SK-N-SH (cell line): ENCODE measurements at regions not wholly inside any gene's neighbourhood (a gene's known extent, or its start where the extent isn't known, plus 50 kb on each side); places are given as distances from the start of the nearest gene placed in this dataset.

Experiments used
- CTCF ChIA-PET: fragments of 300-600, 350-600 bp; formaldehyde crosslinking; extraction: SDS; loops from one replicate; lab custom pipeline; 2021; lab: Yijun Ruan, JAX
- POLR2A ChIA-PET: fragments of 350-600 bp; sonication (Branson Sonifier 250); formaldehyde crosslinking; extraction: SDS; loops from one replicate; lab custom pipeline; 2020; ENCODE audit warnings: antibody characterized with exemption, inconsistent platforms; lab: Yijun Ruan, JAX
- DNase-seq: peaks from one replicate; pipeline ENCODE4 v3.0.0; 2012
- H2AFZ ChIP-seq: fragments of 200-600 bp; sonication (generic); 2 replicates; pipeline ENCODE4 v1.8.1; 2016; ENCODE audit warnings: antibody characterized with exemption, mild to moderate bottlenecking, low read depth
- H3F3A ChIP-seq: fragments of 200-600 bp; sonication (generic); replicated peaks from 2 replicates; pipeline ENCODE3; 2016; ENCODE audit warnings: antibody characterized with exemption, mild to moderate bottlenecking; ENCODE audit not compliant: insufficient read depth
- H3K27ac ChIP-seq, 2 experiments: fragments of 200-500 bp in 1 of 2; fragments of 200-600 bp in 1 of 2; sonication (Bioruptor generic) in 1 of 2; sonication (generic), shearing (Covaris generic) in 1 of 2; 2 replicates each; pipeline versions ENCODE4 v1.5.1 to v1.6.1; 2014 to 2016; ENCODE audit warnings: low read depth in 2 of 2, inconsistent platforms in 1 of 2, low read length in 1 of 2, mild to moderate bottlenecking in 1 of 2, mixed read lengths in 1 of 2
- H3K27me3 ChIP-seq: fragments of 200-600 bp; sonication (generic), shearing (Covaris generic); 2 replicates; pipeline ENCODE4 v1.6.1; 2016; ENCODE audit warnings: mixed run types; ENCODE audit not compliant: insufficient read depth
- H3K36me3 ChIP-seq, 2 experiments: fragments of 200-500 bp in 1 of 2; fragments of 200-600 bp in 1 of 2; sonication (Bioruptor generic) in 1 of 2; sonication (generic) in 1 of 2; replicated peaks in 1 of 2; 2 replicates each; pipeline versions ENCODE3 to v1.5.1; 2014 to 2016; ENCODE audit warnings: low read length in 1 of 2, mild to moderate bottlenecking in 1 of 2; ENCODE audit not compliant: insufficient read depth in 2 of 2, control insufficient read depth in 1 of 2
- H3K4me1 ChIP-seq, 2 experiments: fragments of 200-500 bp in 1 of 2; fragments of 200-600 bp in 1 of 2; sonication (Bioruptor generic) in 1 of 2; sonication (generic), shearing (Covaris generic) in 1 of 2; 2 replicates each; pipeline versions ENCODE4 v1.5.1 to v1.6.1; 2014 to 2016; ENCODE audit warnings: low read depth in 1 of 2, low read length in 1 of 2, mixed run types in 1 of 2; ENCODE audit not compliant: insufficient read depth in 2 of 2, control insufficient read depth in 1 of 2
- H3K4me2 ChIP-seq: fragments of 200-600 bp; sonication (generic), shearing (Covaris generic); 2 replicates; pipeline ENCODE4 v1.6.1; 2017; ENCODE audit warnings: mixed run types
- H3K4me3 ChIP-seq, 2 experiments: fragments of 200-500 bp in 1 of 2; fragments of 200-600 bp in 1 of 2; sonication (Bioruptor generic) in 1 of 2; sonication (generic), shearing (Covaris generic) in 1 of 2; 2 replicates each; pipeline versions ENCODE4 v1.5.1 to v1.8.1; 2014 to 2016; ENCODE audit warnings: low read depth in 2 of 2, inconsistent platforms in 1 of 2, low read length in 1 of 2, mild to moderate bottlenecking in 1 of 2, mixed read lengths in 1 of 2, moderate library complexity in 1 of 2
- H3K79me2 ChIP-seq: fragments of 200-600 bp; sonication (generic); 2 replicates; pipeline ENCODE4 v1.8.1; 2017; ENCODE audit warnings: mild to moderate bottlenecking; ENCODE audit not compliant: insufficient read depth
- H3K9ac ChIP-seq: fragments of 200-600 bp; sonication (generic); 2 replicates; pipeline ENCODE4 v1.6.1; 2017; ENCODE audit warnings: mixed run types
- H3K9me2 ChIP-seq: fragments of 200-600 bp; sonication (generic); 2 replicates; pipeline ENCODE4 v1.6.1; 2017; ENCODE audit warnings: mixed run types
- H3K9me3 ChIP-seq: fragments of 200-600 bp; sonication (generic); 2 replicates; pipeline ENCODE4 v1.6.1; 2017; ENCODE audit warnings: mixed run types, mild to moderate bottlenecking, moderate library complexity
- H4K20me1 ChIP-seq: fragments of 200-600 bp; sonication (generic); 2 replicates; pipeline ENCODE4 v1.6.1; 2017; ENCODE audit warnings: mild to moderate bottlenecking, mixed run types; ENCODE audit not compliant: insufficient read depth
- CHD2 ChIP-seq: fragments of 150-350 bp; IDR thresholded peaks from 2 replicates; pipeline ENCODE4 v1.6.1; 2018; ENCODE audit warnings: low read length; ENCODE audit not compliant: partially characterized antibody
- ELF1 ChIP-seq: IDR thresholded peaks from 2 replicates; pipeline ENCODE4 v1.4.0; 2012
- EP300 ChIP-seq, 2 experiments: IDR thresholded peaks; 2 replicates each; pipeline versions ENCODE4 v1.4.0 to v1.6.1; 2012; ENCODE audit warnings: borderline replicate concordance in 1 of 2, low read depth in 1 of 2, low read length in 1 of 2
- FOSL2 ChIP-seq: IDR thresholded peaks from 2 replicates; pipeline ENCODE4 v1.4.0; 2012; ENCODE audit warnings: low read depth, mild to moderate bottlenecking, moderate library complexity, borderline replicate concordance
- FOXJ3 ChIP-seq: sonication (generic); formaldehyde crosslinking; IDR thresholded peaks from 2 replicates; pipeline ENCODE4 v1.5.1; 2020; ENCODE audit warnings: mild to moderate bottlenecking, missing genetic modification reagents
- FOXM1 ChIP-seq: IDR thresholded peaks from 2 replicates; pipeline ENCODE4 v1.4.0; 2012; ENCODE audit warnings: low read depth, mild to moderate bottlenecking
- GATA2 ChIP-seq: sonication (generic); formaldehyde crosslinking; IDR thresholded peaks from 2 replicates; pipeline ENCODE4 v1.5.0; 2020; ENCODE audit warnings: mild to moderate bottlenecking, missing genetic modification reagents
- JUND ChIP-seq: IDR thresholded peaks from 2 replicates; pipeline ENCODE4 v1.4.0; 2012
- MEF2A ChIP-seq: IDR thresholded peaks from 2 replicates; pipeline ENCODE4 v1.4.0; 2012; ENCODE audit warnings: low read depth, borderline replicate concordance
- MXI1 ChIP-seq: IDR thresholded peaks from 2 replicates; pipeline ENCODE4 v1.6.1; 2012; ENCODE audit warnings: mild to moderate bottlenecking, low read depth, low read length, improper control_type of control experiment
- NRF1 ChIP-seq: IDR thresholded peaks from 2 replicates; pipeline ENCODE4 v1.6.1; 2012; ENCODE audit warnings: low read depth, mild to moderate bottlenecking, low read length
- POLR2AphosphoS5 ChIP-seq: IDR thresholded peaks from 2 replicates; pipeline ENCODE4 v1.6.1; 2012; ENCODE audit warnings: low read depth, low read length
- RAD21 ChIP-seq: IDR thresholded peaks from 2 replicates; pipeline ENCODE4 v1.6.1; 2012; ENCODE audit warnings: mild to moderate bottlenecking, low read length
- RCOR1 ChIP-seq: fragments of 150-350 bp; IDR thresholded peaks from 2 replicates; pipeline ENCODE4 v1.6.1; 2017; ENCODE audit warnings: antibody characterized with exemption, low read length
- RFX5 ChIP-seq: IDR thresholded peaks from 2 replicates; pipeline ENCODE4 v1.6.1; 2012; ENCODE audit warnings: mild to moderate bottlenecking, improper control_type of control experiment, low read length
- RXRA ChIP-seq: IDR thresholded peaks from 2 replicates; pipeline ENCODE4 v1.4.0; 2012; ENCODE audit warnings: low read depth, mild to moderate bottlenecking, borderline replicate concordance
- SIN3A ChIP-seq: IDR thresholded peaks from 2 replicates; pipeline ENCODE4 v1.6.1; 2012; ENCODE audit warnings: low read depth, mild to moderate bottlenecking, low read length, moderate library complexity, borderline replicate concordance
- SMC3 ChIP-seq: IDR thresholded peaks from 2 replicates; pipeline ENCODE4 v1.6.1; 2012; ENCODE audit warnings: low read depth, low read length, improper control_type of control experiment
- TAF1 ChIP-seq: IDR thresholded peaks from 2 replicates; pipeline ENCODE4 v1.6.1; 2012; ENCODE audit warnings: low read depth, mild to moderate bottlenecking, low read length, moderate library complexity, borderline replicate concordance
- TCF12 ChIP-seq: IDR thresholded peaks from 2 replicates; pipeline ENCODE4 v1.4.0; 2012
- TEAD4 ChIP-seq: IDR thresholded peaks from 2 replicates; pipeline ENCODE4 v1.4.0; 2012; ENCODE audit warnings: mild to moderate bottlenecking, borderline replicate concordance; ENCODE audit not compliant: insufficient read depth
- YY1 ChIP-seq: IDR thresholded peaks from 2 replicates; pipeline ENCODE4 v1.4.0; 2012; ENCODE audit warnings: low read depth, mild to moderate bottlenecking
- ZBTB33 ChIP-seq: IDR thresholded peaks from 2 replicates; pipeline ENCODE4 v1.4.0; 2012; ENCODE audit warnings: low read depth, borderline replicate concordance
- WGBS: methylation state at CpG from one replicate; pipeline ENCODE4 v1.1.6; 2017; ENCODE audit warnings: low lambda C conversion rate; 5-methylcytosine and 5-hydroxymethylcytosine counted together
- TF ChIP-seq, protein P1 (sequence below): fragments of 150-350 bp; IDR thresholded peaks from 2 replicates; pipeline ENCODE4 v1.6.1; 2016; ENCODE audit warnings: mild to moderate bottlenecking, low read depth, low read length

DNA sequence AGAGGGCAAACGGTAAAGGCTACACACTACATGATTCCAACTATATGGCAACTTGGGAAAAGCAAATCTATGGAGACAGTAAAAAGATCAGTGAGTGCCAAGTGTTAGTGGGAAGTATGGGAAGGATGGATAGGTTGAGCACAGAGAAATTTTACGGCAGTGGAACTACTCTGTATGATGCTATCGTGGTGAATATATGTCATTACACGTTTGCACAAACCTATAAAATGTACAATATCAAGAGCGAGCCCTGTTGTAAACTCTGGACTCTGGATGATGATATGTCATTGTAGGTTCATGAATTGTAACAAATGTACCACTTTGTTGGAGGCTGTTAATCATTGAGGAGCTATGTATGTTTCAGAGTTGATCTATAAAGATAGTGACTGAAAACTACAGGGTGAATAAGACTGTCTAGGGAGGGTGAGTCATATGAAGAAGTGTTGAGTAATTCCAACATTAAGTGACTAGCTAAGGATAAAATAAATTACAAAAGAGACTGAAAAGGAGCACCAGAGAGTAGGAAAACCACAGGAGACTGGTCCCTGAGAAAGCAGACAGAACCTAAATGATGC is 349.2 kb upstream of the LMO3 start:
- TF ChIP-seq JUND (no peak), POLR2AphosphoS5 (no peak), NRF1 (no peak), SMC3 (no peak), CHD2 (no peak), FOXJ3 (CRISPR knock-in tag) (no peak), RAD21 (no peak), ELF1 (no peak), SIN3A (no peak), EP300 (IDR thresholded peaks at IDR 0.05; ENCODE audit: borderline replicate concordance in 1 of 2, low read depth in 1 of 2, low read length in 1 of 2) (no peak), MXI1 (no peak), RFX5 (no peak), TAF1 (no peak), RXRA (no peak), GATA2 (CRISPR knock-in tag) (no peak), RCOR1 (no peak), FOXM1 (no peak), TEAD4 (no peak), TCF12 (no peak), FOSL2 (no peak)
- Histone ChIP-seq H3K4me2 (no peak overlapping the region), H3K9ac (no peak overlapping the region), H3K36me3 (no peaks in the 10 kb centered on the region), H3K9me2 (no peaks in the 10 kb centered on the region), H3K4me1 (no peaks in the 10 kb centered on the region), H3F3A (no peaks in the 10 kb centered on the region), H3K27me3 (no peaks in the 10 kb centered on the region), H3K27ac (no peak overlapping the region), H3K79me2 (no peaks in the 10 kb centered on the region), H2AFZ (no peak overlapping the region), H4K20me1 (no peaks in the 10 kb centered on the region), H3K9me3 (peaks cover 8% of the 10 kb centered on the region; the same call in 1 of the 2 replicates), H3K4me3 (no peak overlapping the region)
- 17% methylated on average over 5 of the region's 5 CpGs for WGBS
- DNase-seq = no peak
- CTCF ChIA-PET = no interaction called here
- POLR2A ChIA-PET = no interaction called here

DNA sequence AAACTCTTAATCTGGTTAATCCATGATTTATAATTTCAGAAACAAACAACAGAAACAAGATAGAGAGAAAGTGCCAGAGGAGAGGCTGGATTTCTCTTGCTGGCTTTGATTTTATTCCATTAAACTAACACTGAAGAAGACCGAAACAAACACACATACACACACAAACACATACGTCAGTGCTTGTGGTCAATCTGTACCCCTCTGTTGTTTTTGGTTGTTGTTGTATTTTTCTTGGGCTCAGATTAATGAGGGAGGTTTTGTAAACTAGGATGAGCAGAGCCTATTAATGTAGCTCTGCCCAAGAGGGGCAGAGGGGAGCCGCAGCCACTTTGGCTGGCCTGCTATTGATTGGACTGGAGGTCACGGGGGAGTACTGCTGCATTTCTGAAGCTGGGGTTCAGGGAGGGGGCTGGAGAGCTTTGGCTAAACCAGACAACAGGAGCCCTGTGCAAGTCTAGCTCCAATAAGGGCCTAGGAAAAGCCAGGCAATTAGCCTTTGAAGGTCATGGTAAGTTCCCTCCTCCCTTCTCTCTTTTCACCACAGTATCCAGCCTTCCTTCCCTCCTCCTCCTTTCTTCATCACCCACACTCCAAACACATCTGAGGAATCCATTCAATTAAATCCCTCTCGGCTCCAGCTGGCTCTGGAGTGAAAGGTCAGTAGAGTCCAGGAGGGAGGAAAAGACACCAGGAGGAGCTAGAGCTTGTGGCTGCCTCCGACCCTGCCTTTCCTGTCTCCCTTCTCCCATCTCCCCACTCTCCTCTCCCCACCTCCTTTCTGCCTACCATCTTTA is 344.1 kb upstream of the LMO3 start:
- Histone ChIP-seq H3F3A (no peaks in the 10 kb centered on the region), H3K4me2 (no peak overlapping the region), H2AFZ (no peak overlapping the region), H3K4me1 (no peaks in the 10 kb centered on the region; a peak in 1 of 4 replicates), H3K9me2 (peaks cover 4% of the 10 kb centered on the region; the same call in 1 of the 2 replicates), H3K79me2 (no peaks in the 10 kb centered on the region), H3K9me3 (peaks cover 8% of the 10 kb centered on the region; the same call in 1 of the 2 replicates), H3K27ac (no peak overlapping the region), H3K4me3 (no peak overlapping the region), H3K36me3 (no peaks in the 10 kb centered on the region), H3K27me3 (no peaks in the 10 kb centered on the region), H3K9ac (no peak overlapping the region), H4K20me1 (no peaks in the 10 kb centered on the region)
- TF ChIP-seq YY1 = no peak
- TF ChIP-seq TAF1 = no peak
- TF ChIP-seq, protein P1, sequence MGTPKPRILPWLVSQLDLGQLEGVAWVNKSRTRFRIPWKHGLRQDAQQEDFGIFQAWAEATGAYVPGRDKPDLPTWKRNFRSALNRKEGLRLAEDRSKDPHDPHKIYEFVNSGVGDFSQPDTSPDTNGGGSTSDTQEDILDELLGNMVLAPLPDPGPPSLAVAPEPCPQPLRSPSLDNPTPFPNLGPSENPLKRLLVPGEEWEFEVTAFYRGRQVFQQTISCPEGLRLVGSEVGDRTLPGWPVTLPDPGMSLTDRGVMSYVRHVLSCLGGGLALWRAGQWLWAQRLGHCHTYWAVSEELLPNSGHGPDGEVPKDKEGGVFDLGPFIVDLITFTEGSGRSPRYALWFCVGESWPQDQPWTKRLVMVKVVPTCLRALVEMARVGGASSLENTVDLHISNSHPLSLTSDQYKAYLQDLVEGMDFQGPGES = no peak
- TF ChIP-seq NRF1 = no peak
- no peak for TF ChIP-seq MEF2A
- TF ChIP-seq CHD2 = no peak
- no peak for TF ChIP-seq FOSL2
- TF ChIP-seq ZBTB33 = no peak
- no peak for TF ChIP-seq FOXM1
- 35% methylated on average over 6 of the region's 6 CpGs for WGBS
- POLR2A ChIA-PET = no interaction called here
- no peak for DNase-seq
- CTCF ChIA-PET = interaction anchor here (2.2 kb wide), 1 partner anchor 10 kb away, joined by 9 read pairs; no protein-coding TSS in a partner anchor
